DOHH2 (cell line): ENCODE measurements at regions not wholly inside any gene's neighbourhood (a gene's known extent, or its start where the extent isn't known, plus 50 kb on each side); places are given as distances from the start of the nearest gene placed in this dataset.

Source experiments
- H3F3A ChIP-seq: fragments of 200-600 bp; sonication (generic), shearing (Covaris generic); 2 replicates; pipeline ENCODE4 v1.6.0; 2016; ENCODE audit warnings: antibody characterized with exemption, mild to moderate bottlenecking; ENCODE audit not compliant: control insufficient read depth, insufficient read depth
- H3K27ac ChIP-seq: fragments of 200-600 bp; sonication (generic); 2 replicates; pipeline ENCODE4 v1.5.1; 2014; ENCODE audit warnings: low read depth, mild to moderate bottlenecking, low read length, moderate library complexity
- H3K27me3 ChIP-seq: fragments of 200-600 bp; sonication (generic); 2 replicates; pipeline ENCODE4 v1.6.1; 2014; ENCODE audit warnings: mild to moderate bottlenecking, low read length, mixed read lengths; ENCODE audit not compliant: control insufficient read depth
- H3K36me3 ChIP-seq: fragments of 200-600 bp; sonication (generic); 2 replicates; pipeline ENCODE4 v1.6.1; 2014; ENCODE audit warnings: mild to moderate bottlenecking, low read length, moderate library complexity, mixed read lengths; ENCODE audit not compliant: control insufficient read depth
- H3K4me1 ChIP-seq: fragments of 200-600 bp; sonication (generic); 2 replicates; pipeline ENCODE4 v1.6.1; 2014; ENCODE audit warnings: mild to moderate bottlenecking, low read length, mixed read lengths; ENCODE audit not compliant: control insufficient read depth
- H3K4me2 ChIP-seq: fragments of 200-600 bp; sonication (generic); 2 replicates; pipeline ENCODE4 v1.6.0; 2014; ENCODE audit warnings: mild to moderate bottlenecking, low read length, moderate library complexity
- H3K4me3 ChIP-seq: fragments of 200-600 bp; sonication (generic); 2 replicates; pipeline ENCODE4 v1.5.1; 2014; ENCODE audit warnings: mild to moderate bottlenecking, low read length, mixed read lengths
- H3K79me2 ChIP-seq: fragments of 200-600 bp; sonication (generic); 2 replicates; pipeline ENCODE4 v1.6.1; 2014; ENCODE audit warnings: mild to moderate bottlenecking, low read length, mixed read lengths; ENCODE audit not compliant: control insufficient read depth
- H3K9me2 ChIP-seq: fragments of 200-600 bp; sonication (generic); replicated peaks from 2 replicates; pipeline ENCODE4 v1.6.1; 2014; ENCODE audit warnings: mild to moderate bottlenecking, low read length, mixed read lengths; ENCODE audit not compliant: control insufficient read depth
- H3K9me3 ChIP-seq: fragments of 200-600 bp; sonication (generic); 2 replicates; pipeline ENCODE4 v1.6.1; 2014; ENCODE audit warnings: antibody characterized with exemption, low read length, mixed read lengths; ENCODE audit not compliant: control insufficient read depth, insufficient read depth
- H4K20me1 ChIP-seq: fragments of 200-600 bp; sonication (generic); 2 replicates; pipeline ENCODE4 v1.6.0; 2014; ENCODE audit warnings: low read depth, mild to moderate bottlenecking, antibody characterized with exemption, low read length, moderate library complexity; ENCODE audit not compliant: control insufficient read depth, insufficient read depth
- EZH2phosphoT487 ChIP-seq: fragments of 200-600 bp; sonication (generic); IDR thresholded peaks from 2 replicates; pipeline ENCODE4 v1.6.1; 2017; ENCODE audit warnings: borderline replicate concordance, mild to moderate bottlenecking, antibody characterized with exemption, low read length, moderate library complexity, mixed read lengths
- TF ChIP-seq, protein P1 (sequence below): fragments of 200-600 bp; sonication (generic); IDR thresholded peaks from one replicate; pipeline ENCODE4 v1.5.1; 2014; ENCODE audit warnings: antibody characterized with exemption, mild to moderate bottlenecking, low read depth, low read length; ENCODE audit not compliant: poor library complexity, severe bottlenecking

DNA sequence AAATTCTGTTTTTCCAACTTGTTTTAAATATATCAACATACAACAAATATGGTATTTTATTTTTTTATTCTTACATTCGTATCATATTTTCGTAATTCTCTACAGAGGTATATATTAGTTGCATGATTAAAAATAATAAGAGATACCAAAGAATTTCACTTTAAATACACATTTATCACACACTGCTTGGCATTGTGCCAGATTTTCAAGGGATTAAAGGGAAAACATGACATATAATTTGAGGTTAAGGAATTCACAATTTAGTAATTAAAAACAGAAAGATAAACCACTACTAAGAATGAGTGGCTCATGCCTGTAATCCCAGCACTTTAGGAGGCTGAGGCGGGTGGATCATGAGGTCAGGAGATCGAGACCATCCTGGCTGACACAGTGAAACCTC is 484.7 kb upstream of the SORCS1 start:
- H3K4me2 ChIP-seq: no peak overlapping the region
- no peaks in the 10 kb centered on the region for H3K27me3 ChIP-seq
- H3K9me2 ChIP-seq: no peaks in the 10 kb centered on the region
- no peak overlapping the region for H3K4me3 ChIP-seq
- no peak overlapping the region for H3K27ac ChIP-seq
- H3K36me3 ChIP-seq: no peaks in the 10 kb centered on the region
- H3K4me1 ChIP-seq: no peaks in the 10 kb centered on the region
- no peaks in the 10 kb centered on the region for H3F3A ChIP-seq
- no peaks in the 10 kb centered on the region for H3K9me3 ChIP-seq
- no peaks in the 10 kb centered on the region for H3K79me2 ChIP-seq
- no peaks in the 10 kb centered on the region for H4K20me1 ChIP-seq
- TF ChIP-seq, protein P1, sequence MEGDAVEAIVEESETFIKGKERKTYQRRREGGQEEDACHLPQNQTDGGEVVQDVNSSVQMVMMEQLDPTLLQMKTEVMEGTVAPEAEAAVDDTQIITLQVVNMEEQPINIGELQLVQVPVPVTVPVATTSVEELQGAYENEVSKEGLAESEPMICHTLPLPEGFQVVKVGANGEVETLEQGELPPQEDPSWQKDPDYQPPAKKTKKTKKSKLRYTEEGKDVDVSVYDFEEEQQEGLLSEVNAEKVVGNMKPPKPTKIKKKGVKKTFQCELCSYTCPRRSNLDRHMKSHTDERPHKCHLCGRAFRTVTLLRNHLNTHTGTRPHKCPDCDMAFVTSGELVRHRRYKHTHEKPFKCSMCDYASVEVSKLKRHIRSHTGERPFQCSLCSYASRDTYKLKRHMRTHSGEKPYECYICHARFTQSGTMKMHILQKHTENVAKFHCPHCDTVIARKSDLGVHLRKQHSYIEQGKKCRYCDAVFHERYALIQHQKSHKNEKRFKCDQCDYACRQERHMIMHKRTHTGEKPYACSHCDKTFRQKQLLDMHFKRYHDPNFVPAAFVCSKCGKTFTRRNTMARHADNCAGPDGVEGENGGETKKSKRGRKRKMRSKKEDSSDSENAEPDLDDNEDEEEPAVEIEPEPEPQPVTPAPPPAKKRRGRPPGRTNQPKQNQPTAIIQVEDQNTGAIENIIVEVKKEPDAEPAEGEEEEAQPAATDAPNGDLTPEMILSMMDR: no peak

DNA sequence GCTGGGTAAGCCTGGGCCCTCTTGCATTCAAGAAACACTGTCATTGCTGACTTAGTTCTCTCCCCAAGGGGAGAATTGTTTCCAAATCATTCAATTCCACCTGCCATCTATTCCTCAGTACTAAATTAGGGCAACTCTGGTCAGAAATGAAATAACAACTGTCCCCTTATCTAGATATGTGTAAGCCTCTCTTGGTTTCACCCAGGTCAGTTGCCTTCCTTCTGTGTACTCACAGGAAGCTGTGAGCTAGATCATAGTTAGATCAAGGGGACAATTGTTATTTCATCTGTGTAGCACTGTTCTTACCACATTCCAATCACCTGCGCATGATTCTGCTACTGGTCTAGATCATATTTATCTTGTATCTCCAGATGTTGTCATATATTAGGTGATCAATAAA is 483.0 kb upstream of the SORCS1 start:
- H3K9me3 ChIP-seq: no peaks in the 10 kb centered on the region
- H3K4me1 ChIP-seq: no peaks in the 10 kb centered on the region
- H3K27me3 ChIP-seq: no peaks in the 10 kb centered on the region
- H4K20me1 ChIP-seq: no peaks in the 10 kb centered on the region
- H3K9me2 ChIP-seq: no peaks in the 10 kb centered on the region
- no peaks in the 10 kb centered on the region for H3K36me3 ChIP-seq
- no peak overlapping the region for H3K27ac ChIP-seq
- H3K4me2 ChIP-seq: no peak overlapping the region
- no peaks in the 10 kb centered on the region for H3K79me2 ChIP-seq
- no peak overlapping the region for H3K4me3 ChIP-seq
- no peaks in the 10 kb centered on the region for H3F3A ChIP-seq
- no peak for TF ChIP-seq EZH2phosphoT487
- TF ChIP-seq, protein P1: no peak

DNA sequence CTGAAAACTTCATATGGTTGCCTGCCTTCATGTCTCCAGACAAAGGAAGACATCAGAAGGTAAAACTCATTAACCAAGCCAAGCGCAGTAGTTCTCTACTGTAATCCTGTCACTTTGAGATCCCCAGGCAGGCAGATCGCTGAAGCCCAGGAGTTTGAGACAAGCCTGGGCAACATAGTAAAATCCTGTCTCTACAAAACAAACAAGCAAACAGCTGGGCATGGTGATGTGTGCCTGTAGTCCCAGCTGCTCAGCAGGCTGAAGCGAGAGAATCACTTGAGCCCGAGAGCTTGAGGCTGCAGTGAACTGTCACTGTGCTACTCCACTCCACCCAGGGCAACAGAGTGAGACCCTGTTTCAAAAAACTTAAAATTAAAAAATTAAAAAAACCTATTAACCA is 467.4 kb upstream of the SORCS1 start:
- no peaks in the 10 kb centered on the region for H4K20me1 ChIP-seq
- no peaks in the 10 kb centered on the region for H3K27me3 ChIP-seq
- H3K36me3 ChIP-seq: no peaks in the 10 kb centered on the region
- H3K9me3 ChIP-seq: no peaks in the 10 kb centered on the region
- H3K27ac ChIP-seq: no peak overlapping the region
- no peaks in the 10 kb centered on the region for H3K79me2 ChIP-seq
- H3K4me1 ChIP-seq: no peaks in the 10 kb centered on the region
- H3K9me2 ChIP-seq: no peaks in the 10 kb centered on the region
- no peaks in the 10 kb centered on the region for H3F3A ChIP-seq
- no peak overlapping the region for H3K4me2 ChIP-seq
- no peak overlapping the region for H3K4me3 ChIP-seq
- no peak for TF ChIP-seq EZH2phosphoT487
- TF ChIP-seq, protein P1: no peak

DNA sequence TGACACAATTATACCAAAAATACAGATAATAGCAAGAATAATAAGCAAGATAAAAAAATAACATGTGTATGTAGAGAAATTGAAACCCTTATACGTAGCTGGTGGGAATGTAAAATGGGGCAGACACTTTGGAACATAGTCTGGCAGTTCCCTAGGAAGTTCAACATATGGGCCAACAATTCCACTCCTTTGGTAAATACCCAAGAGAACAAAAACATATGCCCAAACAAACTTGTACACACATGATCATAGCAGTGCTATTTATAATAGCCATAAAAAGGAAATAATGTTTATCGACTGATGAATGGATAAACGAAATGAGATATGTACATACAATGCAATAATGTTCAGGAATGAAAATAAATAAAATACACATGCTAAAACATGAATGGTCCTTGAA is 462.4 kb upstream of the SORCS1 start:
- no peaks in the 10 kb centered on the region for H3K9me3 ChIP-seq
- no peaks in the 10 kb centered on the region for H4K20me1 ChIP-seq
- H3F3A ChIP-seq: no peaks in the 10 kb centered on the region
- H3K4me2 ChIP-seq: no peak overlapping the region
- TF ChIP-seq EZH2phosphoT487: no peak
- TF ChIP-seq, protein P1: no peak
- H3K79me2 ChIP-seq: no peaks in the 10 kb centered on the region
- H3K4me3 ChIP-seq: no peak overlapping the region
- no peak overlapping the region for H3K27ac ChIP-seq
- H3K9me2 ChIP-seq: no peaks in the 10 kb centered on the region
- no peaks in the 10 kb centered on the region for H3K4me1 ChIP-seq
- no peaks in the 10 kb centered on the region for H3K36me3 ChIP-seq
- H3K27me3 ChIP-seq: no peaks in the 10 kb centered on the region
